ENCODE measurements at regions not wholly inside any gene's neighbourhood (a gene's known extent, or its start where the extent isn't known, plus 50 kb on each side); places are given as distances from the start of the nearest gene placed in this dataset.

DNA sequence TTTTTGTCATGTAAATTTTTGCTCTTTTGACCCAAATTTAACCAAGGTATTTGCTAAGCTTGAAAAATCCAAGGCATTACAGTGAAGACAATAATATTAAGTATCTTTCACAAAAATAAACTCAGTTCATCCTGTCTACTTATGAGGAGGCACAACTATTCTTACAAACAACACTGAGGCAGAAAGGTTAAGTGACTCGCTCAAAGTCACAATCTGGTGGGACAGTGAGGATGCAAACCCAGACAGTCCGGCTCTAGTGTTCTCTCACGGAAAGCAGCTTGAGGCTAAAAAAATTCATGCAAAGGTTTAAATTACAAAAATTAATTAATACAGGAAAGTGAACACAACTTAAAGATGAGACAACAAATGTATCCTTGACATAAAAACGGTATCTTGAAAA is 125.3 kb downstream of the SIPA1L2 start:
- no peak for DNase-seq (ENCODE audit: low read depth in 1 of 2, low spot score in 1 of 2)
- no peaks in the 10 kb centered on the region for H3K27me3 ChIP-seq (ENCODE audit: insufficient read depth, poor library complexity, severe bottlenecking)
- no peak overlapping the region for H3K27ac ChIP-seq (replicated peaks)
- TF ChIP-seq, protein P1, sequence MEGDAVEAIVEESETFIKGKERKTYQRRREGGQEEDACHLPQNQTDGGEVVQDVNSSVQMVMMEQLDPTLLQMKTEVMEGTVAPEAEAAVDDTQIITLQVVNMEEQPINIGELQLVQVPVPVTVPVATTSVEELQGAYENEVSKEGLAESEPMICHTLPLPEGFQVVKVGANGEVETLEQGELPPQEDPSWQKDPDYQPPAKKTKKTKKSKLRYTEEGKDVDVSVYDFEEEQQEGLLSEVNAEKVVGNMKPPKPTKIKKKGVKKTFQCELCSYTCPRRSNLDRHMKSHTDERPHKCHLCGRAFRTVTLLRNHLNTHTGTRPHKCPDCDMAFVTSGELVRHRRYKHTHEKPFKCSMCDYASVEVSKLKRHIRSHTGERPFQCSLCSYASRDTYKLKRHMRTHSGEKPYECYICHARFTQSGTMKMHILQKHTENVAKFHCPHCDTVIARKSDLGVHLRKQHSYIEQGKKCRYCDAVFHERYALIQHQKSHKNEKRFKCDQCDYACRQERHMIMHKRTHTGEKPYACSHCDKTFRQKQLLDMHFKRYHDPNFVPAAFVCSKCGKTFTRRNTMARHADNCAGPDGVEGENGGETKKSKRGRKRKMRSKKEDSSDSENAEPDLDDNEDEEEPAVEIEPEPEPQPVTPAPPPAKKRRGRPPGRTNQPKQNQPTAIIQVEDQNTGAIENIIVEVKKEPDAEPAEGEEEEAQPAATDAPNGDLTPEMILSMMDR (IDR thresholded peaks at IDR 0.05; ENCODE audit: insufficient read depth, low read length): no peak
- TF ChIP-seq SPI1 (IDR thresholded peaks at IDR 0.05; ENCODE audit: borderline replicate concordance, low read depth) (no peak), GABPA (IDR thresholded peaks at IDR 0.05; ENCODE audit: low read depth) (no peak), POLR2AphosphoS5 (IDR thresholded peaks at IDR 0.05; ENCODE audit: low read depth) (no peak)
- TF ChIP-seq, protein P2, sequence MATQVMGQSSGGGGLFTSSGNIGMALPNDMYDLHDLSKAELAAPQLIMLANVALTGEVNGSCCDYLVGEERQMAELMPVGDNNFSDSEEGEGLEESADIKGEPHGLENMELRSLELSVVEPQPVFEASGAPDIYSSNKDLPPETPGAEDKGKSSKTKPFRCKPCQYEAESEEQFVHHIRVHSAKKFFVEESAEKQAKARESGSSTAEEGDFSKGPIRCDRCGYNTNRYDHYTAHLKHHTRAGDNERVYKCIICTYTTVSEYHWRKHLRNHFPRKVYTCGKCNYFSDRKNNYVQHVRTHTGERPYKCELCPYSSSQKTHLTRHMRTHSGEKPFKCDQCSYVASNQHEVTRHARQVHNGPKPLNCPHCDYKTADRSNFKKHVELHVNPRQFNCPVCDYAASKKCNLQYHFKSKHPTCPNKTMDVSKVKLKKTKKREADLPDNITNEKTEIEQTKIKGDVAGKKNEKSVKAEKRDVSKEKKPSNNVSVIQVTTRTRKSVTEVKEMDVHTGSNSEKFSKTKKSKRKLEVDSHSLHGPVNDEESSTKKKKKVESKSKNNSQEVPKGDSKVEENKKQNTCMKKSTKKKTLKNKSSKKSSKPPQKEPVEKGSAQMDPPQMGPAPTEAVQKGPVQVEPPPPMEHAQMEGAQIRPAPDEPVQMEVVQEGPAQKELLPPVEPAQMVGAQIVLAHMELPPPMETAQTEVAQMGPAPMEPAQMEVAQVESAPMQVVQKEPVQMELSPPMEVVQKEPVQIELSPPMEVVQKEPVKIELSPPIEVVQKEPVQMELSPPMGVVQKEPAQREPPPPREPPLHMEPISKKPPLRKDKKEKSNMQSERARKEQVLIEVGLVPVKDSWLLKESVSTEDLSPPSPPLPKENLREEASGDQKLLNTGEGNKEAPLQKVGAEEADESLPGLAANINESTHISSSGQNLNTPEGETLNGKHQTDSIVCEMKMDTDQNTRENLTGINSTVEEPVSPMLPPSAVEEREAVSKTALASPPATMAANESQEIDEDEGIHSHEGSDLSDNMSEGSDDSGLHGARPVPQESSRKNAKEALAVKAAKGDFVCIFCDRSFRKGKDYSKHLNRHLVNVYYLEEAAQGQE (IDR thresholded peaks at IDR 0.05; ENCODE audit: insufficient replicate concordance, low read depth): no peak
- H3K4me3 ChIP-seq (replicated peaks; ENCODE audit: insufficient read depth, low read length): no peak overlapping the region

DNA sequence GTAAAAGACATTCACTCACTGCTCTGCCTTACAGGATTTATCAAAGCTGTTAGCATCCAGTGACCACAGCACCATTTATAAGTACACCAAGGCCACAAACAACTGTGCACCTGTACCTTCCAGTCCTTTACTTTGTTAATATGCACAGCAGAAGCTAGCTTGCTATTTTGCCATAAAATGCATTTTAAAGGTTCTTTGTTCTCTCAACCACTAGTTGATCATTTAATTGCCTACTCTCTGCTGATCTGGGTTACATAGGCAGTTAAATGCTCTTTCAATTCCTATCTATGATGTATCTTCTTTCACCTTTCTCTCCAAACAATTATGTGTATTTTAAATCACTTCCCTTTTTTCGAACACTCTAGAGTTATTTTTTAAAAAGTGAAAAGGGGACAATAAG is 126.4 kb downstream of the SIPA1L2 start:
- H3K4me3 ChIP-seq (replicated peaks; ENCODE audit: insufficient read depth, low read length): no peak overlapping the region
- no peaks in the 10 kb centered on the region for H3K27me3 ChIP-seq (ENCODE audit: insufficient read depth, poor library complexity, severe bottlenecking)
- TF ChIP-seq, protein P2 (IDR thresholded peaks at IDR 0.05; ENCODE audit: insufficient replicate concordance, low read depth): no peak
- TF ChIP-seq, protein P1 (IDR thresholded peaks at IDR 0.05; ENCODE audit: insufficient read depth, low read length): no peak
- TF ChIP-seq SPI1 (IDR thresholded peaks at IDR 0.05; ENCODE audit: borderline replicate concordance, low read depth): peak; percentile 68
- no peak for TF ChIP-seq POLR2AphosphoS5 (IDR thresholded peaks at IDR 0.05; ENCODE audit: low read depth)
- no peak for TF ChIP-seq GABPA (IDR thresholded peaks at IDR 0.05; ENCODE audit: low read depth)
- H3K27ac ChIP-seq (replicated peaks): no peak overlapping the region
- DNase-seq (ENCODE audit: low read depth in 1 of 2, low spot score in 1 of 2): no peak

DNA sequence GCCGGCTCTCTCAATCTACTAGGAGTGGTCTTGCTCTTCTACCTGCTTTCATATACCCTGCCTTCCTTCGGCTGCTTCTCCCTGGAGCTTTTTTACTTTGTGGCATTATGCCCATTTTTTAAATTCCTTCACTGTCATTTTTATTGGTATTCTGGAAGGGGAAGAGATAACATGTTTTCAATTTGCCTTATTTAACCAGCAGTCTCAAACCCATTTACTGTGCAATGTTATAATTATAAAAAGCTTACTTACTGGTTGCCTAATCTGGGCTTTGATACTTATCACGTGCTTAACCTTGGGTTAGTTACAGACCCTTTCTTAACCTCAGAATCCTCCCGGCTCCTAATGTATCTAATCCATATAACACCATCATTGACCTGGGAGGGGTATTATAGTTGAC is 128.1 kb downstream of the SIPA1L2 start:
- no peak for DNase-seq (ENCODE audit: low read depth in 1 of 2, low spot score in 1 of 2)
- Histone ChIP-seq H3K27me3 (ENCODE audit: insufficient read depth, poor library complexity, severe bottlenecking) (no peaks in the 10 kb centered on the region), H3K4me3 (replicated peaks; ENCODE audit: insufficient read depth, low read length) (no peak overlapping the region), H3K27ac (replicated peaks) (no peak overlapping the region)
- TF ChIP-seq POLR2AphosphoS5 (IDR thresholded peaks at IDR 0.05; ENCODE audit: low read depth) (no peak), SPI1 (IDR thresholded peaks at IDR 0.05; ENCODE audit: borderline replicate concordance, low read depth) (no peak), GABPA (IDR thresholded peaks at IDR 0.05; ENCODE audit: low read depth) (no peak)
- TF ChIP-seq, protein P1 (IDR thresholded peaks at IDR 0.05; ENCODE audit: insufficient read depth, low read length): no peak
- TF ChIP-seq, protein P2 (IDR thresholded peaks at IDR 0.05; ENCODE audit: insufficient replicate concordance, low read depth): no peak
